ENCODE measurements at regions not wholly inside any gene's neighbourhood (a gene's known extent, or its start where the extent isn't known, plus 50 kb on each side); places are given as distances from the start of the nearest gene placed in this dataset.
"Not testable (repeated sequence)": the region's sequence is repeated elsewhere in the genome, so short reads cannot be mapped to it uniquely, and the experiment has no call there.

DNA sequence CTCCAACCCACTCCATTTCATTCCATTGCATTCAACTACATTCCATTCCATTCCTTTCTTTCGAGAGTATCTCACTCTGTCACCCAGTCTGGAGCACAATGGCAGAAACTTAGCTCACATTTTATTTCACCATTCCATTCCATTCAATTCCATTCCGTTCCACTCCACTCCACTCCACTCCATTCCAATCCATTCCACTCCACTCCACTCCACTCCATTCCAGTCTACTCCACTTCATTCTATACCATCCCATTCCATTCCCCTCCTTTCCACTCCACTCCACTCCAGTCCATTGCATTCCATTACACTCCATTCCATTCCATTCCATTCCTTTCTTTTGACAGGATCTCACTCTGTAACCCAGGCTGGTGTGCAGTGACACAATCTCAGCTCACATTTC is 1466.3 kb downstream of the TSPY10 start (continued):
- TF ChIP-seq SP4 (IDR thresholded peaks at IDR 0.05; ENCODE audit: low read length) (no peak), FOSL1 (IDR thresholded peaks at IDR 0.05; ENCODE audit: insufficient read depth, low read depth, low read length) (no peak), SIRT6 (IDR thresholded peaks at IDR 0.05; ENCODE audit: low read length) (no peak)
- TF ChIP-seq, protein P1, sequence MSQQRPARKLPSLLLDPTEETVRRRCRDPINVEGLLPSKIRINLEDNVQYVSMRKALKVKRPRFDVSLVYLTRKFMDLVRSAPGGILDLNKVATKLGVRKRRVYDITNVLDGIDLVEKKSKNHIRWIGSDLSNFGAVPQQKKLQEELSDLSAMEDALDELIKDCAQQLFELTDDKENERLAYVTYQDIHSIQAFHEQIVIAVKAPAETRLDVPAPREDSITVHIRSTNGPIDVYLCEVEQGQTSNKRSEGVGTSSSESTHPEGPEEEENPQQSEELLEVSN (IDR thresholded peaks at IDR 0.05), result no peak

DNA sequence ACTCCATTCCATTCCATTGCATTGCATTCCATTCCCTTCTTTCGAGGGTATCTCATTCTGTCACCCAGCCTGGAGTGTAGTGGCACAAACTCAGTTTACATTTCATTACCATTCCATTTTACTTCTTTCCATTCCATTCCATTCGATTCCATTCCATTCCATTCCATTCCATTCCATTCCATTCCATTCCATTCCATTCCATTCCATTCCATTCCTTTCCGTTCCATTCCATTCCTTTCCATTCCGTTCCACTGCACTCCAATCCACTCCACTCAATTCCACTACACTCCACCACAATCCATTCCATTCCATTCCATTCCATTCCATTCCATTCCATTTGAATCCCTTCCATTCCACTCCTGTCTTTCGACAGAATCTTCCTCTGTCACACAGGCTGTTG is 1472.0 kb downstream of the TSPY10 start:
- H3K14ac ChIP-seq (ENCODE audit: insufficient read length); H3K27me3 ChIP-seq (replicated peaks in 1 of 4; ENCODE audit: control insufficient read depth in 3 of 4, extremely low read depth in 1 of 4, insufficient read depth in 3 of 4, low read length in 3 of 4); H3K27ac ChIP-seq (ENCODE audit: low read depth, low read length); H3K79me1 ChIP-seq (ENCODE audit: low read depth, low read length); H3K56ac ChIP-seq (replicated peaks; ENCODE audit: insufficient read length, low read depth, low read length); H2AFZ ChIP-seq (ENCODE audit: low read length); H2BK15ac ChIP-seq (ENCODE audit: low read length); H3K18ac ChIP-seq (ENCODE audit: extremely low read depth, low read length); POLR2A ChIA-PET (ENCODE audit: partially characterized antibody); H3K4me1 ChIP-seq (replicated peaks in 1 of 4; ENCODE audit: control insufficient read depth in 3 of 4, insufficient read depth in 4 of 4, low read length in 3 of 4); CTCF ChIA-PET (ENCODE audit: partially characterized antibody); H2BK120ac ChIP-seq (replicated peaks; ENCODE audit: low read depth, low read length); H4K8ac ChIP-seq (ENCODE audit: extremely low read depth, insufficient read depth, low read length); H3K4me2 ChIP-seq (ENCODE audit: insufficient read depth in 1 of 2, low read depth in 2 of 2, low read length in 2 of 2); FAIRE-seq; DNase-seq (ENCODE audit: low read depth in 1 of 2, low spot score in 2 of 2); H2BK20ac ChIP-seq (ENCODE audit: low read length); H3K9ac ChIP-seq (replicated peaks in 1 of 4; ENCODE audit: extremely low read depth in 1 of 4, low read depth in 3 of 4, low read length in 3 of 4); H3K36me3 ChIP-seq (ENCODE audit: control insufficient read depth in 2 of 4, insufficient read depth in 4 of 4, low read length in 3 of 4); H4K20me1 ChIP-seq (replicated peaks in 1 of 2; ENCODE audit: control insufficient read depth in 1 of 2, insufficient read depth in 2 of 2, low read length in 2 of 2); H2BK12ac ChIP-seq (ENCODE audit: low read depth, low read length); H4K91ac ChIP-seq (replicated peaks; ENCODE audit: insufficient read length, low read length); H4K5ac ChIP-seq (ENCODE audit: insufficient read length, low read depth, low read length); H3K4me3 ChIP-seq (ENCODE audit: extremely low read depth in 1 of 4, insufficient read depth in 2 of 4, low read depth in 3 of 4, low read length in 4 of 4); H2AK5ac ChIP-seq (ENCODE audit: low read depth, low read length); H2BK5ac ChIP-seq (ENCODE audit: low read depth, low read length); H3K79me2 ChIP-seq (ENCODE audit: control insufficient read depth in 1 of 2, insufficient read depth in 2 of 2, low read length in 2 of 2); H3K4ac ChIP-seq (replicated peaks; ENCODE audit: insufficient read length, low read depth, low read length); H3K23ac ChIP-seq (ENCODE audit: insufficient read length): not testable (repeated sequence)
- peaks cover 19% of the 10 kb centered on the region; the same call in 1 of the 2 replicates for H3K23me2 ChIP-seq (ENCODE audit: low read depth, low read length)
- H3K9me3 ChIP-seq (ENCODE audit: insufficient read depth in 2 of 2, low read depth in 1 of 2, low read length in 1 of 2), result peaks cover 13 to 49% of the 10 kb centered on the region in 2 experiments
- WGBS, 2 experiments (ENCODE audit: extremely low coverage in 1 of 2, insufficient coverage in 1 of 2, insufficient read length in 1 of 2, insufficient replicate concordance in 2 of 2, low coverage in 1 of 2, low lambda C conversion rate in 2 of 2, missing lambda C conversion rate in 1 of 2), result 61 to 100% methylated on average over 3 to 5 of the region's 5 CpGs

Data from H1 (cell line).